C4-2B (cell line): ENCODE measurements at regions not wholly inside any gene's neighbourhood (a gene's known extent, or its start where the extent isn't known, plus 50 kb on each side); places are given as distances from the start of the nearest gene placed in this dataset.

Source experiments
- H3K27ac ChIP-seq: fragments of 450-650 bp; 2 replicates; pipeline ENCODE4 v1.5.1; 2017
- CTCF ChIP-seq: fragments of 450-650 bp; conservative IDR thresholded peaks from 2 replicates; pipeline ENCODE4 v1.5.1; 2017; ENCODE audit warnings: mild to moderate bottlenecking
- ZFX ChIP-seq: fragments of 450-650 bp; IDR thresholded peaks from 2 replicates; pipeline ENCODE4 v1.6.1; 2017

GRCh38 chr10:9613338-9614075 is 1404.2 kb upstream of the CELF2 start:
- no peak overlapping the region for H3K27ac ChIP-seq
- TF ChIP-seq ZFX: no peak
- TF ChIP-seq CTCF: no peak

- H3K27ac ChIP-seq: no peak overlapping the region
- TF ChIP-seq ZFX (no peak), CTCF (no peak)
Observed at GRCh38 chr10:9615189-9615588, 1402.5 kb upstream of the CELF2 start.

- H3K27ac ChIP-seq: no peak overlapping the region
Observed at GRCh38 chr10:9621216-9621615, 1396.5 kb upstream of the CELF2 start.

GRCh38 chr10:9625304-9625703 is 1392.4 kb upstream of the CELF2 start:
- no peak overlapping the region for H3K27ac ChIP-seq
- TF ChIP-seq ZFX (no peak), CTCF (no peak)

More at GRCh38 chr10:9621216-9621615, 1396.5 kb upstream of the CELF2 start:
- no peak for TF ChIP-seq CTCF

GRCh38 chr10:9634466-9634865 is 1383.2 kb upstream of the CELF2 start:
- TF ChIP-seq CTCF: no peak
- TF ChIP-seq ZFX: no peak
- H3K27ac ChIP-seq: no peak overlapping the region

- TF ChIP-seq CTCF (no peak), ZFX (no peak)
- H3K27ac ChIP-seq: no peak overlapping the region
Observed at GRCh38 chr10:9635691-9636090, 1382.0 kb upstream of the CELF2 start.

- no peak overlapping the region for H3K27ac ChIP-seq
- TF ChIP-seq CTCF (no peak), ZFX (no peak)
Observed at GRCh38 chr10:9636216-9636615, 1381.5 kb upstream of the CELF2 start.
